Keratinocyte (primary cell): ENCODE measurements at regions not wholly inside any gene's neighbourhood (a gene's known extent, or its start where the extent isn't known, plus 50 kb on each side); places are given as distances from the start of the nearest gene placed in this dataset.

Source experiments
- DNase-seq: peaks from one replicate; pipeline ENCODE4 v3.0.0-alpha.2; 2011; ENCODE audit warnings: low read depth, missing footprints, low spot score
- FAIRE-seq: peaks from 2 replicates; lab custom pipeline; 2011; peaks lifted over from hg19 to GRCh38; lab: Jason Lieb, UNC
- H2AFZ ChIP-seq: 2 replicates; pipeline ENCODE4 v1.6.0; 2012; ENCODE audit warnings: low read length, control low read depth, inconsistent platforms; ENCODE audit not compliant: control insufficient read depth
- H3K27ac ChIP-seq: 2 replicates; pipeline ENCODE4 v1.5.1; 2011; ENCODE audit warnings: low read length; ENCODE audit not compliant: control insufficient read depth, insufficient read depth
- H3K27me3 ChIP-seq: 3 replicates; pipeline ENCODE4 v1.6.0; 2011; ENCODE audit warnings: low read length; ENCODE audit not compliant: control insufficient read depth, insufficient read depth; ENCODE audit errors: extremely low read depth
- H3K36me3 ChIP-seq, 2 experiments: 2 replicates in 1 of 2; 3 replicates in 1 of 2; pipeline ENCODE4 v1.5.1; 2011; ENCODE audit warnings: low read length in 2 of 2, mild to moderate bottlenecking in 1 of 2; ENCODE audit not compliant: control insufficient read depth in 2 of 2, insufficient read depth in 2 of 2; ENCODE audit errors: extremely low read depth in 1 of 2
- H3K4me1 ChIP-seq: 3 replicates; pipeline ENCODE4 v1.5.1; 2011; ENCODE audit warnings: low read length; ENCODE audit not compliant: control insufficient read depth, insufficient read depth; ENCODE audit errors: extremely low read depth
- H3K4me2 ChIP-seq: 3 replicates; pipeline ENCODE4 v1.6.0; 2011; ENCODE audit warnings: low read depth, low read length; ENCODE audit not compliant: control insufficient read depth, insufficient read depth; ENCODE audit errors: extremely low read depth
- H3K4me3 ChIP-seq, 3 experiments: fragments of 200-600 bp in 1 of 3; sonication (generic) in 1 of 3; 2 replicates in 2 of 3; 3 replicates in 1 of 3; pipeline ENCODE4 v1.5.1; 2011 to 2016; ENCODE audit warnings: low read length in 3 of 3, mild to moderate bottlenecking in 3 of 3, control low read depth in 2 of 3, inconsistent platforms in 1 of 3, low read depth in 1 of 3, mixed read lengths in 1 of 3, mixed run types in 1 of 3, moderate library complexity in 1 of 3; ENCODE audit not compliant: control insufficient read depth in 2 of 3, insufficient read depth in 2 of 3; ENCODE audit errors: extremely low read depth in 1 of 3
- H3K79me2 ChIP-seq: 2 replicates; pipeline ENCODE4 v1.6.0; 2012; ENCODE audit warnings: low read length; ENCODE audit not compliant: control insufficient read depth, insufficient read depth
- H3K9ac ChIP-seq: 3 replicates; pipeline ENCODE4 v1.6.0; 2011; ENCODE audit warnings: low read length; ENCODE audit not compliant: control insufficient read depth, insufficient read depth; ENCODE audit errors: extremely low read depth
- H3K9me1 ChIP-seq: 3 replicates; pipeline ENCODE4 v1.6.0; 2011; ENCODE audit warnings: low read length; ENCODE audit not compliant: control insufficient read depth, insufficient read depth; ENCODE audit errors: extremely low read depth
- H3K9me3 ChIP-seq: 2 replicates; pipeline ENCODE4 v1.5.1; 2012; ENCODE audit warnings: low read depth, low read length; ENCODE audit not compliant: control insufficient read depth
- H4K20me1 ChIP-seq: 3 replicates; pipeline ENCODE4 v1.6.0; 2011; ENCODE audit warnings: low read length; ENCODE audit not compliant: control insufficient read depth, insufficient read depth; ENCODE audit errors: extremely low read depth
- CTCF ChIP-seq, 3 experiments: IDR thresholded peaks in 1 of 3; conservative IDR thresholded peaks in 1 of 3; optimal IDR thresholded peaks in 1 of 3; 2 replicates in 2 of 3; 3 replicates in 1 of 3; pipeline versions ENCODE3 to v1.5.1; 2011; ENCODE audit warnings: low read length in 3 of 3, mild to moderate bottlenecking in 3 of 3, moderate library complexity in 2 of 3, control low read depth in 1 of 3, inconsistent platforms in 1 of 3; ENCODE audit not compliant: insufficient read depth in 2 of 3; ENCODE audit errors: extremely low read depth in 1 of 3
- EZH2 ChIP-seq: IDR thresholded peaks from one replicate; pipeline ENCODE4 v1.6.1; 2012; ENCODE audit warnings: inconsistent platforms, mild to moderate bottlenecking, low read length, moderate library complexity
- dilution Hi-C: fragments of 300-500 bp; cut with MboI; formaldehyde crosslinking; loops from one replicate; pipeline ENCODE4 v1.7.0; 2020; ENCODE audit warnings: low sequenced_read_pairs; ENCODE audit not compliant: extremely low pct_ligation_motif_present

GRCh38 chr15:35973029-35973428 lies 427.1 kb upstream of the DPH6 start:
- no peaks in the 10 kb centered on the region for H4K20me1 ChIP-seq
- no peak overlapping the region for H3K27ac ChIP-seq
- H3K9me3 ChIP-seq, result no peaks in the 10 kb centered on the region
- dilution Hi-C loops, result no loop called here
- H3K27me3 ChIP-seq, result no peaks in the 10 kb centered on the region
- DNase-seq (no peak), FAIRE-seq (no peak)
- H3K4me1 ChIP-seq, result no peaks in the 10 kb centered on the region
- H3K9me1 ChIP-seq, result no peaks in the 10 kb centered on the region
- no peak overlapping the region for H3K9ac ChIP-seq
- H2AFZ ChIP-seq, result no peak overlapping the region
- H3K4me3 ChIP-seq, result no peak overlapping the region
- no peaks in the 10 kb centered on the region for H3K79me2 ChIP-seq
- H3K36me3 ChIP-seq, result no peaks in the 10 kb centered on the region
- TF ChIP-seq EZH2 (no peak), CTCF (optimal IDR thresholded peaks at IDR 0.05 in 1 of 3, IDR thresholded peaks at IDR 0.05 in 1 of 3, conservative IDR thresholded peaks at IDR 0.05 in 1 of 3; ENCODE audit: extremely low read depth in 1 of 3, insufficient read depth in 2 of 3, low read length in 3 of 3) (no peak)
- no peak overlapping the region for H3K4me2 ChIP-seq

GRCh38 chr15:35974052-35974451 lies 428.1 kb upstream of the DPH6 start:
- Histone ChIP-seq H3K27me3 (no peaks in the 10 kb centered on the region), H3K9ac (no peak overlapping the region), H3K27ac (no peak overlapping the region), H3K4me3 (no peak overlapping the region), H3K4me1 (no peaks in the 10 kb centered on the region), H3K4me2 (no peak overlapping the region), H3K79me2 (no peaks in the 10 kb centered on the region), H3K9me1 (no peaks in the 10 kb centered on the region), H3K9me3 (no peaks in the 10 kb centered on the region), H3K36me3 (no peaks in the 10 kb centered on the region), H4K20me1 (no peaks in the 10 kb centered on the region), H2AFZ (no peak overlapping the region)
- dilution Hi-C loops, result no loop called here
- TF ChIP-seq EZH2, result no peak
- FAIRE-seq (no peak), DNase-seq (no peak)

DNA sequence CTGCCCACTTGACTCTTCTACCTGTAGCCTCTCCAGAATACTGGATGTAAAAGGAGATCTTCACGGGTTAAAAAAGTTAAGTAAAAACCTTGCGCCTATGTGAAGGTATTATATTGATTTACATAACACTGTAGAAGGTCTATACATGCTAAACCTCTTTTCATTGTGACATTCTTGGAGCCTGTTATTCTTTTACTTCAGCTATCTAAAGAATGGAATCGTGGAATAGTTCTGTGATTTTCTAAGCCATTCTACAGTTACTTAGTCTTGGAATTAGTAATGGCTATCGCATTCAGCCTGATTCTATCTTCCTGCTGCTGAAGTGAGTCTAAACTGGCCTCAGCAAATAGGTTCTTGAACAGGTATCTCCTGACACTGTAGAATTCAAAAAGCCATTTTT lies 430.0 kb upstream of the DPH6 start:
- TF ChIP-seq CTCF (optimal IDR thresholded peaks at IDR 0.05 in 1 of 3, IDR thresholded peaks at IDR 0.05 in 1 of 3, conservative IDR thresholded peaks at IDR 0.05 in 1 of 3; ENCODE audit: extremely low read depth in 1 of 3, insufficient read depth in 2 of 3, low read length in 3 of 3) (no peak), EZH2 (no peak)
- FAIRE-seq, result no peak
- no peak overlapping the region for H3K9ac ChIP-seq

More for the DNA sequence above, 430.0 kb upstream of the DPH6 start:
- no peak overlapping the region for H2AFZ ChIP-seq
- DNase-seq, result no peak
- H3K27me3 ChIP-seq, result no peaks in the 10 kb centered on the region
- no peak overlapping the region for H3K27ac ChIP-seq
- no peaks in the 10 kb centered on the region for H3K9me1 ChIP-seq
- no peaks in the 10 kb centered on the region for H3K4me1 ChIP-seq
- dilution Hi-C loops, result no loop called here
- no peak overlapping the region for H3K4me2 ChIP-seq
- no peak overlapping the region for H3K4me3 ChIP-seq
- H3K36me3 ChIP-seq, result no peaks in the 10 kb centered on the region
- H3K79me2 ChIP-seq, result no peaks in the 10 kb centered on the region
- no peaks in the 10 kb centered on the region for H4K20me1 ChIP-seq
- no peaks in the 10 kb centered on the region for H3K9me3 ChIP-seq
